GM19468 (cell line): ENCODE measurements at regions not wholly inside any gene's neighbourhood (a gene's known extent, or its start where the extent isn't known, plus 50 kb on each side); places are given as distances from the start of the nearest gene placed in this dataset.
"Not testable (repeated sequence)": the region's sequence is repeated elsewhere in the genome, so short reads cannot be mapped to it uniquely, and the experiment has no call there.

Experiments
- ATAC-seq: cut with Tn5 transposase; IDR thresholded peaks from one replicate; pipeline ENCODE4 v1.9.1; 2021; ENCODE audit warnings: mild to moderate bottlenecking, moderate library complexity, moderate number of reproducible peaks; ENCODE audit not compliant: unreplicated experiment; ENCODE audit errors: extremely low read depth

GRCh38 chr7:55299273-55299967 lies 65.7 kb upstream of the LANCL2 start:
- ATAC-seq: no peak

GRCh38 chr7:55303220-55303619 lies 61.9 kb upstream of the LANCL2 start:
- ATAC-seq: no peak

- no peak for ATAC-seq
These were observed 60.9 kb upstream of the LANCL2 start for GRCh38 chr7:55304018-55304762.

- ATAC-seq: no peak
These were observed 60.0 kb upstream of the LANCL2 start for GRCh38 chr7:55305135-55305534.

GRCh38 chr7:55306331-55306730 lies 58.8 kb upstream of the LANCL2 start:
- no peak for ATAC-seq

- no peak for ATAC-seq
These were observed 57.8 kb upstream of the LANCL2 start for GRCh38 chr7:55307123-55307916.

- ATAC-seq: no peak
These were observed 56.8 kb upstream of the LANCL2 start for GRCh38 chr7:55308186-55308929.

- ATAC-seq: peak; percentile 88
These were observed 55.8 kb upstream of the LANCL2 start for GRCh38 chr7:55309040-55309991.

- ATAC-seq: no peak
These were observed 54.7 kb upstream of the LANCL2 start for GRCh38 chr7:55310287-55311025.

- ATAC-seq: not testable (repeated sequence)
These were observed 53.2 kb upstream of the LANCL2 start for GRCh38 chr7:55311892-55312291.

- ATAC-seq: not testable (repeated sequence)
These were observed 51.5 kb upstream of the LANCL2 start for GRCh38 chr7:55313671-55314070.

GRCh38 chr7:55314967-55315366 lies 50.2 kb upstream of the LANCL2 start:
- no peak for ATAC-seq
